T-helper 2 cell (primary cell): ENCODE measurements at regions not wholly inside any gene's neighbourhood (a gene's known extent, or its start where the extent isn't known, plus 50 kb on each side); places are given as distances from the start of the nearest gene placed in this dataset.

Experiments
- DNase-seq, 5 experiments: peaks; one replicate each; pipeline versions ENCODE4 v3.0.0 to v3.0.0-alpha.2; 2012 to 2022

GRCh38 chr22:49202226-49202625, 625.4 kb downstream of the BRD1 start:
- no peak for DNase-seq

GRCh38 chr22:49201046-49201970, 626.4 kb downstream of the BRD1 start:
- no peak for DNase-seq

GRCh38 chr22:49199224-49199623, 628.4 kb downstream of the BRD1 start:
- DNase-seq = no peak

- DNase-seq = no peak
These were observed 629.0 kb downstream of the BRD1 start for GRCh38 chr22:49198705-49199084.

GRCh38 chr22:49197986-49198704, 629.5 kb downstream of the BRD1 start:
- no peak for DNase-seq

- no peak for DNase-seq
These were observed 630.2 kb downstream of the BRD1 start for GRCh38 chr22:49197505-49197904.

- no peak for DNase-seq
These were observed 631.6 kb downstream of the BRD1 start for GRCh38 chr22:49196046-49196511.

GRCh38 chr22:49195636-49196035, 632.0 kb downstream of the BRD1 start:
- no peak for DNase-seq

- DNase-seq = no peak
These were observed 633.7 kb downstream of the BRD1 start for GRCh38 chr22:49193901-49194465.

GRCh38 chr22:49193348-49193747, 634.3 kb downstream of the BRD1 start:
- no peak for DNase-seq

- DNase-seq = no peak
These were observed 634.8 kb downstream of the BRD1 start for GRCh38 chr22:49192857-49193250.

- DNase-seq = no peak
These were observed 635.4 kb downstream of the BRD1 start for GRCh38 chr22:49192180-49192856.

GRCh38 chr22:49191506-49191980, 636.1 kb downstream of the BRD1 start:
- no peak for DNase-seq

- no peak for DNase-seq
These were observed 636.7 kb downstream of the BRD1 start for GRCh38 chr22:49190816-49191505.

- no peak for DNase-seq
These were observed 637.8 kb downstream of the BRD1 start for GRCh38 chr22:49189871-49190270.

GRCh38 chr22:49188591-49188990, 639.1 kb downstream of the BRD1 start:
- DNase-seq = no peak

- DNase-seq = no peak
These were observed 639.6 kb downstream of the BRD1 start for GRCh38 chr22:49188091-49188490.

- no peak for DNase-seq
These were observed 640.9 kb downstream of the BRD1 start for GRCh38 chr22:49186762-49187161.

- DNase-seq = no peak
These were observed 641.4 kb downstream of the BRD1 start for GRCh38 chr22:49186293-49186692.

- DNase-seq = no peak
These were observed 642.2 kb downstream of the BRD1 start for GRCh38 chr22:49185312-49185969.

GRCh38 chr22:49184736-49185135, 642.9 kb downstream of the BRD1 start:
- no peak for DNase-seq

GRCh38 chr22:49183826-49184216, 643.9 kb downstream of the BRD1 start:
- DNase-seq = no peak
